PC-3 (cell line): ENCODE measurements at regions not wholly inside any gene's neighbourhood (a gene's known extent, or its start where the extent isn't known, plus 50 kb on each side); places are given as distances from the start of the nearest gene placed in this dataset.

Experiments used
- CTCF ChIP-seq: fragments of 300-600 bp; sonication (generic); conservative IDR thresholded peaks from 2 replicates; pipeline ENCODE4 v1.5.1; 2017; ENCODE audit warnings: antibody characterized with exemption, low read depth, mild to moderate bottlenecking, low read length
- EZH2phosphoT487 ChIP-seq: fragments of 300-600 bp; sonication (generic); IDR thresholded peaks from 2 replicates; pipeline ENCODE4 v1.6.1; 2018; ENCODE audit warnings: mild to moderate bottlenecking, antibody characterized with exemption, low read length, borderline replicate concordance

DNA sequence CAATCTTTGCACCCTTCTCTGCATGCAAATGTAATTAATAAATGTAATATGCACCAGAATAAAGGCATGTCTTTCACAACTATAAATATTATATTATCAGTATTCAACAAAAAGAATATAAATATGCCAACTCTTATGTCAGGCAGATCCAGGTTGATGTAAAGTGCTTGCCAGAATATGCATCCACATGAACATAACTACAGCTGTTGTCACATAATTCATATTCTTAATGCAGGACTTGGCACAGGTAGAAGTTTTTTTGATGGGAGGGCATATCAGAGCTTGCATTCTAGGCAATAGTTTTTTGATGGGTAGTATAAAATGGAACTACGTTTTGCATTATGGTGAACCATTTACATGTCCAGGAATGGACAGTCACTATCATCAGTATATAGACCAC lies 544.3 kb downstream of the ZNF804A start:
- TF ChIP-seq CTCF (no peak), EZH2phosphoT487 (no peak)
